ENCODE measurements at regions not wholly inside any gene's neighbourhood (a gene's known extent, or its start where the extent isn't known, plus 50 kb on each side); places are given as distances from the start of the nearest gene placed in this dataset.

GRCh38 chr4:41408859-41409593, 128.9 kb upstream of the LIMCH1 start:
- H3K9me3 Mint-ChIP-seq = no peaks in the 10 kb centered on the region
- peaks cover 5% of the 10 kb centered on the region for H3K4me1 Mint-ChIP-seq
- DNase-seq (ENCODE audit: low read depth, low spot score) = no peak
- no peaks in the 10 kb centered on the region for H3K36me3 Mint-ChIP-seq (ENCODE audit: low read depth)
- H3K27ac Mint-ChIP-seq (ENCODE audit: unreplicated experiment) = no peak overlapping the region
- no peak overlapping the region for H3K4me3 Mint-ChIP-seq
- TF ChIP-seq CTCF (conservative IDR thresholded peaks at IDR 0.05) = no peak
- H3K27me3 Mint-ChIP-seq (ENCODE audit: low read depth) = no peaks in the 10 kb centered on the region

GRCh38 chr4:41409594-41409895, 128.4 kb upstream of the LIMCH1 start:
- no peaks in the 10 kb centered on the region for H3K27me3 Mint-ChIP-seq (ENCODE audit: low read depth)
- no peaks in the 10 kb centered on the region for H3K9me3 Mint-ChIP-seq
- no peak for TF ChIP-seq CTCF (conservative IDR thresholded peaks at IDR 0.05)
- no peak overlapping the region for H3K27ac Mint-ChIP-seq (ENCODE audit: unreplicated experiment)
- peaks cover 7% of the 10 kb centered on the region for H3K4me1 Mint-ChIP-seq
- no peaks in the 10 kb centered on the region for H3K36me3 Mint-ChIP-seq (ENCODE audit: low read depth)
- H3K4me3 Mint-ChIP-seq = no peak overlapping the region
- DNase-seq (ENCODE audit: low read depth, low spot score) = no peak

DNA sequence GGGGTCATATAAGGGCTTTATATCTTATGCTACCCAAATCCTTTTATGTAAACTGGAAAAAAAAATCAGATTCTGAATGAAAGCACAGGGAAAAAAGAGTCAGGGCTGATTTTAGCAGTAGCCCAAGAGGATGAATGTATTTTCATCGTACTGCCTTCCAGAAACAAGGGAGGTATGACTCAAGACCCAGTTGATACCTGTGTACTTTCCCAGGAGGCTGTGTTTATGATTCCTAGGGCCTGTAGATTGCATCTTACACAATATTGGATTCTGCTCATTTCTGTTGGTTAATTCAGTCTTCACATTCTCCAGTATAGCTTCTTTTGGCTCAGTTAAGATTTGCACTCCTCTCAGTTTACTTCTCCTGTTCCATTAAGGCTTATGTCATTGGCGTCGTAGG, 127.9 kb upstream of the LIMCH1 start:
- H3K4me1 Mint-ChIP-seq = peaks cover 7% of the 10 kb centered on the region
- H3K9me3 Mint-ChIP-seq = no peaks in the 10 kb centered on the region
- no peak for DNase-seq (ENCODE audit: low read depth, low spot score)
- H3K36me3 Mint-ChIP-seq (ENCODE audit: low read depth) = no peaks in the 10 kb centered on the region
- no peak for TF ChIP-seq CTCF (conservative IDR thresholded peaks at IDR 0.05)
- H3K4me3 Mint-ChIP-seq = no peak overlapping the region
- no peaks in the 10 kb centered on the region for H3K27me3 Mint-ChIP-seq (ENCODE audit: low read depth)
- no peak overlapping the region for H3K27ac Mint-ChIP-seq (ENCODE audit: unreplicated experiment)

DNA sequence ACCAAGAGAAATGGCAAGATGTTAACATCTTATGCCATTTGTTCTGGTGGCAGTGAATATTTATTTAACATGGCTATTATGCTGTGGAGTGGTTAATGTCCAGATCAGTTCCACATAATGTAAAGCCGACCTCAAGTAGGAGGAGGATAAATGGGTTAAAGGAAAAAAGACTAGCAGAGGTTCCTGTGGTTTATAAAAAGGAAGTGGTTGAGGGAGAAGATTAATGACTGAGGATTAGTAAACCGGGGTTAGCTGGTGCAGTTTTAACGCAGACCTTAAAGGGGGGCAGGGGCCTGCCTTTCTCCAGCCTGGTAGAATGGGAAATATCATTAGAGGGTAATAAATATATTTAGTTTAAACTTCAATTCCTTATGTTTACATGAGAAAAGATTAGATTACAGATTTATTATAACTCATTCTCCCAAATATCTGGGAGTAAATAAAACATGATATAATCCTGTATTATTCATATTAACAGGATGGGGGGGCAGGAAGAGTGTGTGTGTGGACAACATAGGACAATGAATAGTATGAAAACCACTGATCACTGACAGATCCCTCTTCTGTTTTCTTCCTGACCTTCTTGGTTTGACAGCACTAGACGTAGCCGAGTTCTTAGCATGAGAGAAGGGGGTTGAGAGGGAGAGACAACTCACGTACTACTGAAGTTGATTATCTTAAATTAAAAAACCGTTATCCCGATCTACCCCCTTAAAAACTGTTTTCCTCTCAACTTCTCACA, 124.1 kb upstream of the LIMCH1 start:
- Mint-ChIP-seq H3K4me1 (peaks cover 14% of the 10 kb centered on the region), H3K9me3 (no peaks in the 10 kb centered on the region), H3K4me3 (no peak overlapping the region), H3K27me3 (ENCODE audit: low read depth) (no peaks in the 10 kb centered on the region), H3K27ac (ENCODE audit: unreplicated experiment) (no peak overlapping the region), H3K36me3 (ENCODE audit: low read depth) (no peaks in the 10 kb centered on the region)
- no peak for DNase-seq (ENCODE audit: low read depth, low spot score)
- no peak for TF ChIP-seq CTCF (conservative IDR thresholded peaks at IDR 0.05)

GRCh38 chr4:41414412-41414779, 123.6 kb upstream of the LIMCH1 start:
- no peak overlapping the region for H3K4me3 Mint-ChIP-seq
- peaks cover 14% of the 10 kb centered on the region for H3K4me1 Mint-ChIP-seq
- H3K36me3 Mint-ChIP-seq (ENCODE audit: low read depth) = no peaks in the 10 kb centered on the region
- no peaks in the 10 kb centered on the region for H3K27me3 Mint-ChIP-seq (ENCODE audit: low read depth)
- no peak for DNase-seq (ENCODE audit: low read depth, low spot score)
- H3K9me3 Mint-ChIP-seq = no peaks in the 10 kb centered on the region
- H3K27ac Mint-ChIP-seq (ENCODE audit: unreplicated experiment) = no peak overlapping the region
- no peak for TF ChIP-seq CTCF (conservative IDR thresholded peaks at IDR 0.05)

All from neural crest cell (in vitro differentiated cells).